NCI-H2171 (cell line): ENCODE measurements at regions not wholly inside any gene's neighbourhood (a gene's known extent, or its start where the extent isn't known, plus 50 kb on each side); places are given as distances from the start of the nearest gene placed in this dataset.

Experiments used
- DNase-seq: peaks from one replicate; lab custom pipeline; 2025; lab: John Stamatoyannopoulos, UW

DNA sequence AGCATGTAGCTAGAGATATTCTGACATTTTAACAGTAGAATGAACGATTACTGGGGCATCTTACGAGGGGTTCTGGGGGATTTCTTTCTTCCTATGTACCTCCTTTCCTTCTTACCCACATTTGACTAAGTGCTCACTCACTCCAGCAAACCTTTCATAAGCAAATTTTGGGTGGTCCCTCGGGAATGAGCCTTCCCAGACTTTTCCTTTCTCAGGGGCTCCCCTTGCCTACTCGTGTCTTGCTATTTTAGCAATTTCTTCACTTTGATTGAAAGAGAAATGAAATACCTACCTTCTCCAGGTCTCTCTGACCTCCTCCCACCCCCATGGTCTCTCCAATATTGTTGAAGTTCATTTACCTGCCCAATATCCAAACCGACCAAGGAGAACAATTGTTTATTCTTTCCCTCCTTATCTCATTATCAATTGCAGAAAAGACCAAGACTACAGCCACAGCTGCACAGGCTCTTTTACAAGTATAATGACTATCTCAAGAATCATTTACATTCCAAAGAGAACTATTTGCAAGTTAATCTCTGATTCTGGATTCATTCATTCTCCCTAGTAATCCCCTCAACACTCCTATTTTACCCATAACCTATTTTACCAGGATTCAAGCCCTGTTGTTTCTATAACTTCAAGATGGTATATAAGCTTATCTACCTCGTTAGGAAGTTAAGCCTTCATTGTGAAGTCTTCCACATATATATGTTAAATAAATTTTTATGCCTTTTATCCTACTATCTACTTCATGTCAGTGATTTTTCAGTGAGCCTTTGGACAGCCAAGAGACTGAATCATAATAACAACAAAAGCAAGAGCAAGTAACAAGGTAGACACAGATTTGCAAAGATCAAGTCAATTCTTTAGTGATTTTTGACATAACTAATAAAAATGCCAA is 480.6 kb downstream of the IPMK start:
- DNase-seq, result no peak

DNA sequence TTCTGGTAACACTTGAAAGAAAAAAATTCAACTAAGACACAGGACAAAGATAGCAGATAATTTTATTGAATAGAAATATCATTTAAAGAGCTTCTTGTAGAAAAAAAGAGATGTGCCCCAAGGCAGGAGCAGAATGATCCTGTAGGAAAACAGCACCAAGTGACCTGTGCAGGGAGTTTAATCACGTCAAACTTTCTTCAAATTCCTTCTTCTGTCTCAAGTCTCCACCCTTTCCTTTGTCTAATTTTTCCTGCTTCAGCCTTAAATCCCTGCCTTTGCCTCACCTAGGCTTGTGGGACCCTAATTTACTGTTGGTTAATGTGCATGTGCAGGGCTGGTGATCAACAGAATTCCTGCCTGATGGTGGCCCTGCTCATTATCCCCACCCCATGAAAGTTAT is 481.4 kb downstream of the IPMK start:
- DNase-seq, result no peak

DNA sequence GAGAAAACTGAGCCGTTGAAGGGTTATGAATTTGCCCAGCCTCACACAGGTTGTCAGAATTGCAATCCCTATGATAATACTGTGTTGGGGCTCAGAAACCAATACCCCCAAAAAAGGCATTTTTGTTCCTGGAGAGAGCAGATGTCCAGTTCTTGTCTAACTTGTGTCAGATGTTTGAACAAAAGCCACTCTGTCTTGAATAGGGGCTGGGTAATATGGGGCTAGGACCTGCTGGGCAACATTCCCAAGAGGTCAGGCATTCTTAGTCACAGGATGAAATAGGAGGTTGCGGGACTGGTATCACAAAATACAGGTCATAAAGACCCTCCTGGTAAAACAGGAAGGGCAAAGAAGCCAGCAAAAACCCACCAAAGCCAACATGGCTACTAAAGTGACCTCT is 482.1 kb downstream of the IPMK start:
- no peak for DNase-seq

DNA sequence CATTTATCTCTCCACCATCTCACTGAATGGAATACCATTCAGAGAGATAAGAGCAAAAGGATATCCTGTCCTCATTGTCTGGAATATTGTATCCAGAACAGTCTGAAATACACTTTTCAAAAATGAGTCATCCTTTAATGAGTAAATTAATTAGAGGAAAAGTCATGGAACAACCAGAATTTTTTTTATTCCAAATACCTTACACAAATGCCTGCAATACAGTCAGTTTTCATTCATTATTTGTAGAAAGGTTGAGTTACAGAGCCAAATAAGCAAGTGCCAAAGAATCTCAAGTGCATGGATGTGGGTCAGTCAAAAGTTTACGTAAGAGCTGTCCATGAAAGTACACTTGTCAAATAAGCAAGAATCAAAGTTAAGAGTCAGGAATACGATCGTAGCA is 482.6 kb downstream of the IPMK start:
- DNase-seq, result no peak

DNA sequence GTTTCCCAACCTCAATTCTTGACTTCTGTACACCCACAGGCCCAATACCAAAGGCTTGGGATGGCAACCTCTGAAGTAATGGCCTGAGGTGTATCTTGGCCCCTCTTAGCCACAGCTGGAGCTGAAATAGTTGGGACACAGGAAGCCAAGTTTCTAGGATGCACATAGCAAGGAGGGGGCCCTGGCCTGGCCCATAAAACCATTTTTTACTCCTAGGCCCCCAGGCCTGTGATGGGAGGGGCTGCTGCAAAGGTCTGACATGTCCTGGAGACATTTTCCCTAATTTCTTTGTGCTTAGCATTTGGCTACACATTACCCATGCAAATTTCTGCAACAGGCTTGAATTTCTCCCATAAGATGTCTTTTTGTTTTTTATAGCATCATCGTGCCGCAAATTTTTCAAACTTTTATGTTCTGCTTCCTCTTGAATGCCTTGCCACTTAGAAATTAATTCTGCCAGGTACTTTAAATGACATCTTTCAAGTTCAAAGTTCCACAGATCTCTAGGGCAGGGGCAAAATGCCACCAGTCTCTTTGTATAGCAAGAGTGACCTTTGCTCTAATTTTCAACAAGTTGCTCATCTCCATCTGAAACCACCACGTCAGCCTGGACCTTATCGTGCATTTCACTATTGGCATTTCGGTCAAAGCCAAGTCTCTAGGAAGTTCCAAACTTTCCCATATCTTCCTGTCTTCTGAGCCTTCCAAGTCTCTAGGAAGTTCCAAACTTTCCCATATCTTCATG is 490.8 kb downstream of the IPMK start:
- DNase-seq, result no peak

DNA sequence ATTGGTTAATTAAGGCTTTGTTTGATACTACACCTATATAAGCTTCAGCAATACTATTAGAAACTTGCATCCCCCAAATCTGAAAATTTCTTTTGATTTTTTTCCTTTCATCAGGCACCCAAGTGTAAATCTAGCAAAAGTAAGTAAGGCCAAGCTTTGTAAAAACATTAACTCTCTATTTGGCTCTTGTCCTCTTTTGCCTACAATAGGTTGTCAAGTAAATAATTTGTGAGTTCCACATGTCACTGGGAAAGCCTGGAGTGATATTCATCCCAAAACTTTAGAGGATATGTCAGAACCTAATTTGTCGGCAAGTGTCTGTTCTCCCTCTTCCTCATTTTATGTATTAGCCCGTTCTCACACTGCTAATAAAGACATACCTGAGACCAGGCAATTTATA is 492.4 kb downstream of the IPMK start:
- no peak for DNase-seq

DNA sequence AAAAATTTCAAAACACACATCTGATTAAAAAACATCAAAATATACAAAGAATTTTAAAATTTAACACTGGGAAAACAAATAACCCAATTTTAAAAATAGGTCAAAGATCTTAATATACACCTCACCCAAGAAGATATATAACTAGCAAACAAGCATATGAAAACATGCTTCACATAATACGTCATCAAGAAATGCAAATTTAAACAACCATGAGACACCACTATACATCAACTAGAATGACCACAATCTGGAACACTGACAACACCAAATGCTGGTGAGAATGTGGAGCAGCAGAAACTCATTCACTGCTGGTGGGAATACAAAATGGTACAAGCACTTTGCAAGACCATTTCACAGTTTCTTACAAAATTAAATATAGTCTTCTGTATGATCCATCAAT is 498.4 kb downstream of the IPMK start:
- no peak for DNase-seq

DNA sequence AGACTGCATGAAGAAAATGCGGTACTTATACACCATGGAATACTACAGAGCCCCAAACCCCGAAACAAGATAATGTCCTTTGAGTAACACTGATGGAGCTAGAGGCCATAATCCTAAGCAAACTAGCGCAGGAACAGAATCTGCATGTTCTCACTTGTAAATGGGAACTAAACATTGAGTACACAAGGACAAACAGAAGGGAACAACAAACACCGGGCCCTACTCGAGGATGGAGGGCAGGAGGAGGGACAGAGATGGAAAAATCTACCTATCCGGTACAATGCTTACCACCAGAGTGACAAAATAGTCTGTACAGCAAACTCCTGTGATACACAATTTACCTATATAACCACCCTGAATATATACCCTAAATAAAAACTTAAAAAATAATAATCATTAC is 507.9 kb downstream of the IPMK start:
- DNase-seq, result no peak

DNA sequence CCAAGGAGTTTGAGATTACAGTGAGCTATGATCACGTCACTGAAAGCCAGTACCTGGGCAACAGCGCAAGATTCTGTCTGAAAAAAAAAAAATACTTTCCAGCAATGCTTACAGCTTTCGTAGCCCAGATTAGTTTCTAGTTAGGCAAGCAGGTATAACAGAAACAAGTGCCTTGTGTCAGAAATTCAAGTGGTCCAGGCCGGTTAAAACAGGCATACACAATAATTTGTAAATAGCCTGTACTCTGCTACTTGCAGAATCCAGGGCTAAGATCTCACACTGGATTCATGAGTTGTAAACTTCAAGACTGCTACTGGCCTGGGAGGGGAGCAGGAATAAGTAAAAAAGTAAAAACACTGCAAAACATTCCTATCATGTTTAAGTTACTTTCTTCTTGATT is 512.9 kb downstream of the IPMK start:
- no peak for DNase-seq

DNA sequence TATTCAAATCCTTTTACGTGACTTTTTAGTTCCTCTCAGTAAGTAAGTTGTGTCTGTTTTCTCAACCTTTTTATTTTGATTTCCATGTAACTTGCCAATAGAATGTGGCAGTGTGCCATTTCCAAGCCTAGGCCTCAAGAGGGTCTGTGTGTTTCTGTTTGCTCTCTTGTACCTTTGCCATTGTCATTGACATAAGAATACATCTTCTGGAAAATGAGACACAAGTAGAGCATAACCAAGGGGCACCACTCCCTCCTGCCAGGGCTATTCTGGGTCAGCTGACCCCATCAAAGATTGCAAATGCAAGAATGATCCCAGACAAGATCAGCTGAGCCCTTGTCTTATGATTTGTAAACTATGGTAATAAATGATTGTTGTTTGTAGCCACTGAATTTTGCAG is 524.0 kb downstream of the IPMK start:
- no peak for DNase-seq

DNA sequence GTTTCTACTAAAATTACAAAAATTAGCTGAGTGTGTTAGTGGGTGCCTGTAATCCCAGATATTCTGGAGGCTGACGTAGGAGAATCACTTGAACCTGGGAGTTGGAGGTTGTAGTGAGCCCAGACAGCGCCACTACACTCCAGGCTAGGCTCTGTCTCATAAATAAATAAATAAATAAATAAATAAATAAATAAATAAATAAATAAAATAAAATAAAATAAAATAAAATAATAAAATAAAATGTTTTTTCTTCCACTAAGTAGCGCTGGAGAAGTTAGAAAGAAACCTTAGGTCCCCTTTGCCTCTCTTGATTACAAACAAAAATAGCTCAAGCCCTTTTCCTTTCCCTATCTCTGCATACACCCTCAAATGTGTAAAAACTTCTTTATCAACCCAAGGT is 525.9 kb downstream of the IPMK start:
- DNase-seq, result no peak

DNA sequence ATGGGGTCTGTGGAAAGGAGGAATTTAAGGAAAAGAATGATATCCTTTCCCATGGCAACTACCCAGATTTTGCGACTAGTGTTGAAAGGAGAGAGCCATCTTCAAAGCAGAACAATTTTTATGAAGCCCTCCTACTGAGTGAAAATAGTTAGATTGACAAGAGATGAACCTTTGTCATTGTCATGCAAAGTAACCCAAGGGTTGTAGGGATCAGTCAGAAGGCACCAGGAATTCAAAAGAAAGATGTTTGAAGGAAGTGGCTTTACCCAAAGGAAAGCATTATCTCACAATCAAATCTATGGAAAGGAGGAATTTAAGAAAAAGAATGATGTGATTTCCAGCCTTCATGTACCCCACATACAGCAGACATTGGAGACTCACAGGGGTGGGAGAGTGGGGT is 544.4 kb downstream of the IPMK start:
- DNase-seq, result no peak

DNA sequence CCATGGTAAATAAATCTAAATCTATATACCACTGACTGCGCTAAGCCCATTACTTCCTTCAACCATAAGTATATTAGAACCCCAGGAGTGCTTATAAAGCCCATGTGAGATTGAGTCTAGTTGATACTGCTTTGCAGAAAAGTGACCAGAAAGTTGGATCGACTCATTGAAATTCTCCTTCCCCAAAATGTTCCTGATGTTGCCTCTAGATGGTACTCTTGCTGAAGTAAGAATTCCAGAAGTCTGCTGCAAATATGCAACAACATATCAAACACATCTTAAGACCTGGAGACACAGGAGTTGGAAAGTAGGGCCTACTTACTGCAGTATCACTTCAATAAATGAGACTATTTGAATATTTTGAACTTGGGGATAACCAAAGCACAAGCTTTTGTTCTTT is 550.8 kb downstream of the IPMK start:
- no peak for DNase-seq

DNA sequence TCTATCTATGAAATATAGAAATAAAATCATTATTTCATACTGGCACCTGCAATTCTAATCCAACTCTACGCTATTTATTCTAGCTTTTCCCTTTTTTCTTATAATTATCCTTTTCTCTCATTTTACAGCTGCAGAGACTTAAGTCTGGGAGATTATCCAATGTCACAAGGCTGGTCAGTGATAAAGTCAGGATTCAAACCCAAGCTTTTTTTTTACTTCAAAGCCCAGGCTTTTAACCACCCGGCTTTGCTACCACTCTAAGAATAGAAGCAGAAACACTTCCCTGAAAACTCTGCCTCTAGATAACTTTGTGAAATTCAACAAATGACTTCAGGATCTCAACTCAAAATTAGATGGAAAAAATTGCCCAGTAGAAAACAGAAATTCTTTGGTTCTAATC is 552.5 kb downstream of the IPMK start:
- DNase-seq, result no peak

DNA sequence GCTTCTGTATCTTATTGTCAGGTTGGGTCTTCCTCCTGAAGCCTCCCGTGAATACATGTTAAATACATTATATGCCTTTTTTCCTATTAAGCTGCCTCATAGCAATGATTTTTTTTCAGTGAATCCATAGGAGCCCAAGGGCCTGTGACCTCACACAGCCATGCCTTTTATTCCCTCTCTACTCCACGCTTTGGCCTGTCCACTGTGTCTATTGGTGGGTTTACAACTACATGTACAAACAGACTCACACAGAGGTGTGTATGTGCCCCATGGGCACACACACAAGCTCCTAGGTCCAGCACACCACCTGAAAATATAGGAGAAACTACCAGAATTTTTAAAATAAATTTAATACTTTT is 560.4 kb downstream of the IPMK start:
- no peak for DNase-seq

DNA sequence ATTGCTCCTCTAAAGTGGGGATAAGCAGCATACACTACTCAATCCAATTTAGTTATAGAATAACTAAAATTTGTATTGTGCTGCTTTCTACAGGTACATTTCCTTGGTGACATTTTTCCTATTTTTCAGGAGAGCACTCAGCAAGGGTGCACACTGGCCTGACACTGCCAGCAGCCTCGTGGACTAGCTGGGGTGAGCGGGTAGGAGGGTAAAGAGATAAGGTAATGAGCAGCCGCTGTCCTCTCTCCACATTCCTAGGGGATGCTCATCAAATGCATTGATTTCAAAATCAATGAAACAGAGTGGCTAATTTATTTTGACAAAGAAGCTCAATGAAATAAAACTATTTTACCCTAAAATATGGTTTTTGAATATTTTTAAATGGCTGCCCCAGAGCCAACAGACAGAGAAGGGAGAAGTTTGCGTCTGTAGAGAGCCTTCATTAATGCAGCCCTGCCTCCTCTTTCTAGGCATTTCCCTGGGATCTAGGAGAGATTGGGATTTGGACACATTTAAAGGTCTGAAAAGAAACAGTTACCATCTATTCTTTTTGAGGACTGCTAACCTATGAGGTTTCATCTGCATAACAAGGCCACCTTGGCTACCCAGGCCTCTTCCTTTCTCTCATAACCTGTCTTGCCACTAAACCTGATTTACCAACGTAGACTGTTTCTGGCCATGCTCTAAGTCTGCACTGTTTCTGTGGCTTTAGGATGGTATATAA is 561.0 kb downstream of the IPMK start:
- no peak for DNase-seq

DNA sequence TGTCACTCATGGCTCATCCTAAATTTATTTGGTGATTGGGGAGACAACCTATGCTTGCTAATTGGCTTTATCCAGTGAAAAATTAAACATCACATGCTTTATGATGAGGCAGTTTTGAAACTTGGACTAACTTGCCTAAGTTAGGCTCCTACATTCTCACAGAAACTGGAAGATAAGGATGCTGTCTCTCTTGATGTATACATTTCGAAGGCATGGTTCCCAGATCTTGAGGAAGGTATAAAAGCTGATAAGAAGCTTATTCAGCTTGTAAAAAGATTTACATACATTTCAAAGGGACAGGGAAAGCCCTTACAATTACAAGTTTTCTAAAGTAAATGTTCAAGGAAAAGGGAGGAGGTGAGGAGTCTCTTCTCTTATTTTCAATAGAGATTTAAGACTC is 561.7 kb downstream of the IPMK start:
- no peak for DNase-seq

DNA sequence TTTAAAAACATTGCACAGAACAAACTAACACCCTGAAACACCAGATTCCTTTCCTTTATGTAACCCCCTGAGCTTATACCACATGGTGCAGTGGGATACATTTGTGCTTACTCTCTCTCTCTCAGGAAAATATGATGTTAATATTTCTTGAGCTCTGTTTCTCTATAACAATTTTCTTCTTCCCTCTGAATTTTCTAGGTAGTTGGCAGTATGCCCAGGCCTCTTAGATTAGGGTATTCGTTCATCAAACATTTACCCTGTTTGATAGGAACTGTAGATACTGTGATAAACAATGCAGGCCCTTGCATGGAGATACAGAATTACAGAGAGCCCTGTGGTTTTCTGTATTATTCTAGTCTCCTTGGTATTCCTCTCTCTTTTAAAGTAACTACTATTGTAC is 567.8 kb downstream of the IPMK start:
- DNase-seq, result no peak

DNA sequence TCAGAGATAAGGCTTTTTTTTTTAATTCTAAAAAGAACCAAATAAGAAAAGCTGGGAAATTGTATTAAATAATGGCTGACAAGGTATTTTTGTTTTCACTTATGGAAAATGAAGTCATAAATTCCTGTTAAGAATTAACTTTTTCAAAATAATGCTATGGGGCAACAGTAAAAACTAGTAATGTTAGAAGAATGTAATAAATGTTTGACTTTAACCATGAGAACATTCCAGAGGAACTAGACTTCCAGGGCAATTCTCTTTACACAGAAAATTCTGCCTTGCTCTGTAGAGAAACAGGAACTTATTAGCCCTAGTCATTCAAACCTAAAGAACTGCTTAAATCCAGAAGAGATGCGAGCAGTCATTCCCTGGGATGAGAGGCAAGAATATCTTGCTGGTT is 571.1 kb downstream of the IPMK start:
- DNase-seq, result no peak

DNA sequence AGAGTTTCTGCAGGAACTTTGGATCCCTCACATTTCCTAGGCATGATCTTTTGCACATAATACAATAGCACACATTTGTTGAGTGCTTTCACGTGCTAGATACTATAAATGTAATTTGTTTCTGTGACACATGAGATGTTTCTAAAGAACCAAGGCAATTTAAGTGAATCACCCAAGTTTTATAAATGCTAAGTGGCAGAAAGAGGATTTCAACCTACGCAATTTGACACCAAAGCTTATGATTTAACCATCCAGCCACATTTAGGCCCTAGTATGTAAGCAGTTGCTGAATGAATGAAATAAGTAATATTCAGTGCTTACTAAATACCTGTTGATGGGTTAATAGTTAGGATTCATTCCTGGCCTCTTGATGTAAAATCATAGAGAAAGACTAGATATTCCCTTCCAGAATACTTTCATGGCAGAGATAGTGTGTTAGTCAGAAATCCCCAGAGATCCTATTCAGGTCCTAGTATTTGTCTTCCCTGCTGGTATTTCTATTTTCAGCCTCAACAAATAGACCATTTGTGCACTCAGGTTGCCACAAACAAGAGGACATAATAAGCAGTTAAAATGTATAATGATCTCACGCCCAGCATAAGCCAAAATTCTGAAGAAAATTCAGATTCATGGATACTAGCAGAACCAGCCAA is 572.6 kb downstream of the IPMK start:
- DNase-seq, result no peak

DNA sequence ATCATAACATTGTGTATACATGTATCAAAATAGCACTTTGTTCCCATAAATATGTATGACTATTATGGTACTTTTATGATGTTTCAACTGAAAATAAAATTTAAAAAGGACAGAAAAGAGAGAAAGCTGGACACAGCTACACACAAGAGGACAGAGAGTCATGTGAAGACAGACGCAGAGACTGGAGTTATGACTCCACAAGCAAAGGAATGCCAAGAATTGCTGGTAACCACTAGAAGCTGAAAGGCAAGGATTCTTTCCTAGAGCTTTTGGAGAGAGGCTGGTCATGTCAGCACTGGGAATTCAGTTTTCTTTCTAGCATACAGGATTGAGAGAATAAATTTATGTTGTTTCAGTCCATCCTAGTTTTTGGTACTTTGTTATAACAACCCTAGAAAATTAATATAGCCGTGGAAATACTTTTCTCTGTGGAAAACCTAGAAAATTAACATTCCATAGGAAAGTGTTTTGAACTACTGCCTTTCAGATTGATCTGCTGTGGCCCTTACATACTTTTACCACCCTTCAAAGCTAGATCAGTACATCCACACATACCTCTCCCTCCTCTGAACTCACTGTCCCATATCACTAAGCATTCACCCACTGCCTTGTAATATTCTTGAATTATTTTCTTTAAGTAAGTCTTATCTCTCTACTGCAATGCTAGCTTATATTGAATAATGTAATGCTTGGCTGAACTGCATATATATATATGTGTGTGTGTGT is 575.3 kb downstream of the IPMK start:
- no peak for DNase-seq
